Tibial nerve (tissue), 4 donors: ENCODE measurements at regions not wholly inside any gene's neighbourhood (a gene's known extent, or its start where the extent isn't known, plus 50 kb on each side); places are given as distances from the start of the nearest gene placed in this dataset.

Source experiments
- EP300 ChIP-seq, 2 donors: sonication (generic); formaldehyde crosslinking; IDR thresholded peaks; one replicate each; pipeline ENCODE4 v1.6.1; 2017; ENCODE audit warnings: antibody characterized with exemption in 2 of 2, mild to moderate bottlenecking in 1 of 2
- POLR2A ChIP-seq, 2 donors: fragments of 450-650 bp; IDR thresholded peaks; one replicate each; pipeline ENCODE4 v1.6.1; 2017; ENCODE audit warnings: antibody characterized with exemption in 2 of 2, mild to moderate bottlenecking in 2 of 2, moderate library complexity in 2 of 2
- TF ChIP-seq, protein P1 (sequence below), 5 experiments: fragments of 200-600 bp in 3 of 5; fragments of 450-650 bp in 2 of 5; sonication (generic) in 3 of 5; IDR thresholded peaks; one replicate each; pipeline ENCODE4 v1.5.1; 2016 to 2019; ENCODE audit warnings: antibody characterized with exemption in 5 of 5, mild to moderate bottlenecking in 3 of 5, moderate library complexity in 2 of 5

DNA sequence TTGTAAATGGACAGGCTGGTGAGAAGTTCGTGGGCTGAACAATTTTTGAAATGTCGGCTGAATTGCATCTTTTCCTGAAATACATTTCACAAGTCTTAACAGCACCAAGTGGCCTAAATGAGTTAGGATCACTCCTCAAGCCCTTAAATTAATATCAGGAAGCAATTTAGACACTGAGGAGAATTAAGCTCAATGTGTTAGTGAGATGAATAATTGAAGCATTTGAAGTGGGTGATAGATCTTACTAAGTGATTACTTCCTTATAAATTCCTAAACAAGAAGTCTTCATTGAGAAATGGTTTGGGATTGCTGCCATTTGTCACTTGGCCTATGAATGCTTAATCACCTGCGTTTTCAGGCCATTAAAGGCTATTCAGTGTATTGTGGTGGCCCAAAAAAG lies 116.8 kb downstream of the NAA11 start:
- TF ChIP-seq, protein P1, sequence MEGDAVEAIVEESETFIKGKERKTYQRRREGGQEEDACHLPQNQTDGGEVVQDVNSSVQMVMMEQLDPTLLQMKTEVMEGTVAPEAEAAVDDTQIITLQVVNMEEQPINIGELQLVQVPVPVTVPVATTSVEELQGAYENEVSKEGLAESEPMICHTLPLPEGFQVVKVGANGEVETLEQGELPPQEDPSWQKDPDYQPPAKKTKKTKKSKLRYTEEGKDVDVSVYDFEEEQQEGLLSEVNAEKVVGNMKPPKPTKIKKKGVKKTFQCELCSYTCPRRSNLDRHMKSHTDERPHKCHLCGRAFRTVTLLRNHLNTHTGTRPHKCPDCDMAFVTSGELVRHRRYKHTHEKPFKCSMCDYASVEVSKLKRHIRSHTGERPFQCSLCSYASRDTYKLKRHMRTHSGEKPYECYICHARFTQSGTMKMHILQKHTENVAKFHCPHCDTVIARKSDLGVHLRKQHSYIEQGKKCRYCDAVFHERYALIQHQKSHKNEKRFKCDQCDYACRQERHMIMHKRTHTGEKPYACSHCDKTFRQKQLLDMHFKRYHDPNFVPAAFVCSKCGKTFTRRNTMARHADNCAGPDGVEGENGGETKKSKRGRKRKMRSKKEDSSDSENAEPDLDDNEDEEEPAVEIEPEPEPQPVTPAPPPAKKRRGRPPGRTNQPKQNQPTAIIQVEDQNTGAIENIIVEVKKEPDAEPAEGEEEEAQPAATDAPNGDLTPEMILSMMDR (IDR thresholded peaks at IDR 0.05): no peak
- TF ChIP-seq EP300 (IDR thresholded peaks at IDR 0.05): no peak
- TF ChIP-seq POLR2A (IDR thresholded peaks at IDR 0.05): no peak
